ENCODE measurements at regions not wholly inside any gene's neighbourhood (a gene's known extent, or its start where the extent isn't known, plus 50 kb on each side); places are given as distances from the start of the nearest gene placed in this dataset.

- no peak overlapping the region for H3K4me2 ChIP-seq (ENCODE audit: insufficient read depth, low read length)
- DNase-seq (ENCODE audit: low read depth, low spot score) (no peak), FAIRE-seq (no peak)
- H3K9ac ChIP-seq (replicated peaks; ENCODE audit: extremely low read depth, insufficient read depth, low read length): no peak overlapping the region
- intact Hi-C loops (cut with micrococcal nuclease): no loop called here
- BruUV-seq (replicated peaks): no TSS peak
- no peaks in the 10 kb centered on the region for H4K20me1 ChIP-seq (replicated peaks; ENCODE audit: control insufficient read depth, extremely low read depth, insufficient read depth, low read length)
- ChIA-PET CTCF (no interaction called here), POLR2A (no interaction called here)
- H3K9me1 ChIP-seq (replicated peaks; ENCODE audit: control insufficient read depth, extremely low read depth, insufficient read depth, low read length): no peaks in the 10 kb centered on the region
- dilution Hi-C loops (cut with MboI; ENCODE audit: extremely low pct_ligation_motif_present, low sequenced_read_pairs): no loop called here
- no peaks in the 10 kb centered on the region for H3K9me3 ChIP-seq (replicated peaks; ENCODE audit: control insufficient read depth, insufficient read depth, low read length)
- H3K4me3 ChIP-seq (replicated peaks in 1 of 3; ENCODE audit: insufficient read depth in 1 of 3, low read depth in 1 of 3, low read length in 3 of 3): no peak overlapping the region
- H3K79me2 ChIP-seq (ENCODE audit: control insufficient read depth, insufficient read depth, low read length): no peaks in the 10 kb centered on the region
- TF ChIP-seq, protein P1, sequence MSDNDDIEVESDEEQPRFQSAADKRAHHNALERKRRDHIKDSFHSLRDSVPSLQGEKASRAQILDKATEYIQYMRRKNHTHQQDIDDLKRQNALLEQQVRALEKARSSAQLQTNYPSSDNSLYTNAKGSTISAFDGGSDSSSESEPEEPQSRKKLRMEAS (IDR thresholded peaks at IDR 0.05; ENCODE audit: insufficient read depth, insufficient read length): no peak
- TF ChIP-seq EZH2 (IDR thresholded peaks at IDR 0.05; ENCODE audit: borderline replicate concordance, low read depth, low read length, severe bottlenecking): no peak
- no peak for TF ChIP-seq MYC (IDR thresholded peaks at IDR 0.05; ENCODE audit: low read depth, low read length)
- no peak overlapping the region for H3K27ac ChIP-seq (ENCODE audit: insufficient read depth, low read depth, low read length)
- no peak overlapping the region for H2AFZ ChIP-seq (ENCODE audit: low read depth, low read length)
- H3K27me3 ChIP-seq (ENCODE audit: control insufficient read depth in 2 of 2, insufficient read depth in 2 of 2, low read length in 2 of 2): no peaks in the 10 kb centered on the region
- no peaks in the 10 kb centered on the region for H3K4me1 ChIP-seq (ENCODE audit: control insufficient read depth, extremely low read depth, insufficient read depth, low read length)
- H3K36me3 ChIP-seq (ENCODE audit: control insufficient read depth in 2 of 2, extremely low read depth in 1 of 2, insufficient read depth in 2 of 2, low read length in 2 of 2): no peaks in the 10 kb centered on the region
These were observed 138.1 kb upstream of the ADAMTS5 start for GRCh38 chr21:27104846-27105431.

DNA sequence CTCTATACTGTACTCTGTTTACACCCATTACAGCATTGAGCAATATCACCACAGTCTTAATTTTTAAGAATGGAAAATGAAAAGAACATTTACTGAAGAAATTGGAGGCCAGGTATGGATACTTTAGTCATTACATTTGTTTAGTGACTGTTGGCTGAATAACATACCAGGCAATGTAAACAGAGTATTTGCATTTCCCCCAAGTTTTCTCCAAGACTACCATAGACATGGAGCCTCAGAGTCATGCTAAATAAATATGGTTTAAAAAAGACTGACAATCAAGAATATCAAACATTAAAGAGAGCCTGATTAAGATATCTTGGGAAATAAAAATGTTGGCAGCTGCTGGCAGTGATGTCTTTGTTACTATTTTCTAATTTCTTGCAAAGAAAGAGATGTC lies 136.9 kb upstream of the ADAMTS5 start:
- intact Hi-C loops (cut with micrococcal nuclease): no loop called here
- TF ChIP-seq MYC (IDR thresholded peaks at IDR 0.05; ENCODE audit: low read depth, low read length) (no peak), CTCF (IDR thresholded peaks at IDR 0.05; ENCODE audit: extremely low read depth in 1 of 2, insufficient read depth in 1 of 2, low read depth in 1 of 2, low read length in 2 of 2) (no peak), JUN (IDR thresholded peaks at IDR 0.05; ENCODE audit: borderline replicate concordance, insufficient read depth, insufficient read length, low read depth) (no peak)
- no peaks in the 10 kb centered on the region for H3K9me1 ChIP-seq (replicated peaks; ENCODE audit: control insufficient read depth, extremely low read depth, insufficient read depth, low read length)
- H3K4me2 ChIP-seq (ENCODE audit: insufficient read depth, low read length): no peak overlapping the region
- dilution Hi-C loops (cut with MboI; ENCODE audit: extremely low pct_ligation_motif_present, low sequenced_read_pairs): no loop called here
- CTCF ChIA-PET: no interaction called here
- H3K4me1 ChIP-seq (ENCODE audit: control insufficient read depth, extremely low read depth, insufficient read depth, low read length): no peaks in the 10 kb centered on the region
- no peak overlapping the region for H3K9ac ChIP-seq (replicated peaks; ENCODE audit: extremely low read depth, insufficient read depth, low read length)
- POLR2A ChIA-PET: no interaction called here
- H3K36me3 ChIP-seq (ENCODE audit: control insufficient read depth in 2 of 2, extremely low read depth in 1 of 2, insufficient read depth in 2 of 2, low read length in 2 of 2): no peaks in the 10 kb centered on the region
- BruUV-seq (replicated peaks): no TSS peak
- no peak for FAIRE-seq
- DNase-seq (ENCODE audit: low read depth, low spot score): no peak
- H3K4me3 ChIP-seq (replicated peaks in 1 of 3; ENCODE audit: insufficient read depth in 1 of 3, low read depth in 1 of 3, low read length in 3 of 3): no peak overlapping the region
- no peaks in the 10 kb centered on the region for H3K79me2 ChIP-seq (ENCODE audit: control insufficient read depth, insufficient read depth, low read length)
- H2AFZ ChIP-seq (ENCODE audit: low read depth, low read length): no peak overlapping the region
- no peak overlapping the region for H3K27ac ChIP-seq (ENCODE audit: insufficient read depth, low read depth, low read length)
- H3K27me3 ChIP-seq (ENCODE audit: control insufficient read depth in 2 of 2, insufficient read depth in 2 of 2, low read length in 2 of 2): no peaks in the 10 kb centered on the region
- no peaks in the 10 kb centered on the region for H4K20me1 ChIP-seq (replicated peaks; ENCODE audit: control insufficient read depth, extremely low read depth, insufficient read depth, low read length)
- H3K9me3 ChIP-seq (replicated peaks; ENCODE audit: control insufficient read depth, insufficient read depth, low read length): no peaks in the 10 kb centered on the region
